ENCODE measurements at regions not wholly inside any gene's neighbourhood (a gene's known extent, or its start where the extent isn't known, plus 50 kb on each side); places are given as distances from the start of the nearest gene placed in this dataset.

DNA sequence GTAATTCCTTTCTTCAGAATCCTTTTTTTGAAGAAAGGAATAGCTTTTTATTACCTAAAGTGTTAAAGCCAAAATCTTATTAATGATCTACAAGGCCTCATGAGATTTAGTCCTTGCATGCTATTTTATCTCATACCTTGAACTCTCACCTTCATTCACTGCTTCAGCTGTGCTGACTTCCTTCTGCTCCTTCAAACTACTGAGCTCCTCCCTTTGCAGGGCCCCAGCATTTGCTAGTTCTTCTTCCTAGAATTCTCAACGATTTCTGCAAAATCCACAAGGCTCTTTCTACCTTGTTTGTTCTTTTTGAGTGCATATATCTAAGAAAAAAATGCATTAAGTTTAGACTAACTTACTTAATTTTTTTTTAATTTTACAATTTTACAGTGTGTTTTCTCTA is 619.5 kb downstream of the EPHA5 start:
- H4K20me1 ChIP-seq (ENCODE audit: insufficient read depth): no peaks in the 10 kb centered on the region
- CTCF ChIA-PET: no interaction called here
- no peak for ATAC-seq
- no peak for TF ChIP-seq FOSL1 (IDR thresholded peaks at IDR 0.05; ENCODE audit: low read depth)
- no peak for TF ChIP-seq EZH2 (IDR thresholded peaks at IDR 0.05)
- TF ChIP-seq, protein P1, sequence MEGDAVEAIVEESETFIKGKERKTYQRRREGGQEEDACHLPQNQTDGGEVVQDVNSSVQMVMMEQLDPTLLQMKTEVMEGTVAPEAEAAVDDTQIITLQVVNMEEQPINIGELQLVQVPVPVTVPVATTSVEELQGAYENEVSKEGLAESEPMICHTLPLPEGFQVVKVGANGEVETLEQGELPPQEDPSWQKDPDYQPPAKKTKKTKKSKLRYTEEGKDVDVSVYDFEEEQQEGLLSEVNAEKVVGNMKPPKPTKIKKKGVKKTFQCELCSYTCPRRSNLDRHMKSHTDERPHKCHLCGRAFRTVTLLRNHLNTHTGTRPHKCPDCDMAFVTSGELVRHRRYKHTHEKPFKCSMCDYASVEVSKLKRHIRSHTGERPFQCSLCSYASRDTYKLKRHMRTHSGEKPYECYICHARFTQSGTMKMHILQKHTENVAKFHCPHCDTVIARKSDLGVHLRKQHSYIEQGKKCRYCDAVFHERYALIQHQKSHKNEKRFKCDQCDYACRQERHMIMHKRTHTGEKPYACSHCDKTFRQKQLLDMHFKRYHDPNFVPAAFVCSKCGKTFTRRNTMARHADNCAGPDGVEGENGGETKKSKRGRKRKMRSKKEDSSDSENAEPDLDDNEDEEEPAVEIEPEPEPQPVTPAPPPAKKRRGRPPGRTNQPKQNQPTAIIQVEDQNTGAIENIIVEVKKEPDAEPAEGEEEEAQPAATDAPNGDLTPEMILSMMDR (IDR thresholded peaks at IDR 0.05 in 2 of 3, conservative IDR thresholded peaks at IDR 0.05 in 1 of 3; ENCODE audit: borderline replicate concordance in 1 of 3, insufficient read depth in 1 of 3, low read depth in 2 of 3, low read length in 2 of 3): no peak
- no peak for TF ChIP-seq SRF (IDR thresholded peaks at IDR 0.05; ENCODE audit: low read depth)
- no peak for TF ChIP-seq POLR2A (IDR thresholded peaks at IDR 0.05; ENCODE audit: borderline replicate concordance, extremely low read depth, insufficient read depth, insufficient read length)
- no peak for TF ChIP-seq CEBPB (IDR thresholded peaks at IDR 0.05; ENCODE audit: low read depth)
- no peak for TF ChIP-seq SIN3A (IDR thresholded peaks at IDR 0.05; ENCODE audit: low read depth)
- TF ChIP-seq, protein P2, sequence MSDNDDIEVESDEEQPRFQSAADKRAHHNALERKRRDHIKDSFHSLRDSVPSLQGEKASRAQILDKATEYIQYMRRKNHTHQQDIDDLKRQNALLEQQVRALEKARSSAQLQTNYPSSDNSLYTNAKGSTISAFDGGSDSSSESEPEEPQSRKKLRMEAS (IDR thresholded peaks at IDR 0.05): no peak
- no peak for TF ChIP-seq ELF1 (IDR thresholded peaks at IDR 0.05; ENCODE audit: borderline replicate concordance, low read depth)
- no peak for TF ChIP-seq JUND (IDR thresholded peaks at IDR 0.05)
- H3K9ac ChIP-seq (ENCODE audit: low read length): no peak overlapping the region
- H3K9me2 ChIP-seq (ENCODE audit: insufficient read depth): no peaks in the 10 kb centered on the region
- H3K27me3 ChIP-seq (ENCODE audit: insufficient read depth, low read length): no peaks in the 10 kb centered on the region
- H3K79me2 ChIP-seq (ENCODE audit: insufficient read depth, low read length): no peaks in the 10 kb centered on the region
- intact Hi-C loops (cut with micrococcal nuclease): no loop called here
- RAD21 ChIA-PET (ENCODE audit: low non-redundant PET in 1 of 2, low total read pairs in 2 of 2, uncharacterized antibody in 2 of 2, unreplicated experiment in 2 of 2): no interaction called here
- BruUV-seq (replicated peaks): no TSS peak
- DNase-seq (ENCODE audit: low read depth, low spot score): no peak
- POLR2A ChIA-PET: no interaction called here
- H3K27ac ChIP-seq (ENCODE audit: low read depth, low read length): no peak overlapping the region
- H2AFZ ChIP-seq (ENCODE audit: low read depth, low read length, poor library complexity, severe bottlenecking): no peak overlapping the region
- H3K4me3 ChIP-seq (replicated peaks in 1 of 2; ENCODE audit: low read depth in 1 of 2, low read length in 2 of 2): no peak overlapping the region
- peaks cover 0 to 16% of the 10 kb centered on the region in 2 experiments; a peak in 1 of 4 replicates for H3K9me3 ChIP-seq (ENCODE audit: control insufficient read depth in 1 of 2, insufficient read depth in 1 of 2, low read depth in 1 of 2, low read length in 2 of 2)
- H3K36me3 ChIP-seq (ENCODE audit: control insufficient read depth in 1 of 2, insufficient read depth in 2 of 2, low read length in 2 of 2): no peaks in the 10 kb centered on the region
- no peak overlapping the region for H3K4me2 ChIP-seq (ENCODE audit: low read length)
- H3K4me1 ChIP-seq (ENCODE audit: control insufficient read depth in 1 of 2, insufficient read depth in 2 of 2, low read length in 2 of 2): no peaks in the 10 kb centered on the region

All from HCT116 (cell line).